Chondrocyte (in vitro differentiated cells): ENCODE measurements at regions not wholly inside any gene's neighbourhood (a gene's known extent, or its start where the extent isn't known, plus 50 kb on each side); places are given as distances from the start of the nearest gene placed in this dataset.

Source experiments
- DNase-seq: peaks from one replicate; pipeline ENCODE4 v3.0.0; 2021; ENCODE audit warnings: mixed read lengths, low spot score
- H3K27ac Mint-ChIP-seq: one replicate; pipeline ENCODE4 v1.8.0; 2021; ENCODE audit warnings: mild to moderate bottlenecking, moderate library complexity, mixed read lengths; ENCODE audit not compliant: unreplicated experiment
- H3K27me3 Mint-ChIP-seq: 2 replicates; pipeline ENCODE4 v1.8.0; 2021; ENCODE audit warnings: low read depth, mixed read lengths
- H3K36me3 Mint-ChIP-seq: 2 replicates; pipeline ENCODE4 v1.8.0; 2021; ENCODE audit warnings: low read depth, mixed read lengths
- H3K4me1 Mint-ChIP-seq: 2 replicates; pipeline ENCODE4 v1.8.0; 2021; ENCODE audit warnings: low read depth, mild to moderate bottlenecking, mixed read lengths
- H3K4me3 Mint-ChIP-seq: one replicate; pipeline ENCODE4 v1.8.0; 2021; ENCODE audit warnings: mild to moderate bottlenecking, moderate library complexity, mixed read lengths; ENCODE audit not compliant: unreplicated experiment
- H3K9me3 Mint-ChIP-seq: 2 replicates; pipeline ENCODE4 v1.8.0; 2021; ENCODE audit warnings: low read depth, mixed read lengths
- TF ChIP-seq, protein P1 (sequence below): fragments of 200-600 bp; sonication (generic); IDR thresholded peaks from 2 replicates; pipeline ENCODE4 v1.5.0; 2021; ENCODE audit warnings: antibody characterized with exemption, mild to moderate bottlenecking, moderate library complexity

DNA sequence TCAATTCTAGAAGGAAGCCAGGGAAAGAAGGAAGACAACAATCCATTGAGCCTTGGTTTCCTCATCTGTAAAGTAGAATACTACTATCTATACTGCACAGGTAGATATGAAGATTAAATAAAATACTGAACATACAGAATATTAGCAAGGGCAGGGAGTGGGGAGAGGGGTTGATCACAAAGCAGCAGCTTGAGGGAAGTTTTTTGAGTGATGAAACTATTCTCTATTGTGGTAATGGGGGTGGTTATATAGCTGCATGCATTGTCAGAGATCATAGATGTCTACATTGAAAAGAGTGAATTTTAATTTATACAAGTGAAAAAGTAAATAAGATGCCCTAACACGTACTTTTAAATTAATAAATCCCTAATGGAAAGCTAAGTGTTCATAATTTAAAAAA, 242.6 kb upstream of the LRTM1 start:
- Mint-ChIP-seq H3K27me3 (no peaks in the 10 kb centered on the region), H3K36me3 (no peaks in the 10 kb centered on the region), H3K27ac (peak overlapping the region; percentile 61), H3K4me1 (peaks cover 23% of the 10 kb centered on the region), H3K9me3 (peaks cover 6% of the 10 kb centered on the region), H3K4me3 (no peak overlapping the region)
- TF ChIP-seq, protein P1, sequence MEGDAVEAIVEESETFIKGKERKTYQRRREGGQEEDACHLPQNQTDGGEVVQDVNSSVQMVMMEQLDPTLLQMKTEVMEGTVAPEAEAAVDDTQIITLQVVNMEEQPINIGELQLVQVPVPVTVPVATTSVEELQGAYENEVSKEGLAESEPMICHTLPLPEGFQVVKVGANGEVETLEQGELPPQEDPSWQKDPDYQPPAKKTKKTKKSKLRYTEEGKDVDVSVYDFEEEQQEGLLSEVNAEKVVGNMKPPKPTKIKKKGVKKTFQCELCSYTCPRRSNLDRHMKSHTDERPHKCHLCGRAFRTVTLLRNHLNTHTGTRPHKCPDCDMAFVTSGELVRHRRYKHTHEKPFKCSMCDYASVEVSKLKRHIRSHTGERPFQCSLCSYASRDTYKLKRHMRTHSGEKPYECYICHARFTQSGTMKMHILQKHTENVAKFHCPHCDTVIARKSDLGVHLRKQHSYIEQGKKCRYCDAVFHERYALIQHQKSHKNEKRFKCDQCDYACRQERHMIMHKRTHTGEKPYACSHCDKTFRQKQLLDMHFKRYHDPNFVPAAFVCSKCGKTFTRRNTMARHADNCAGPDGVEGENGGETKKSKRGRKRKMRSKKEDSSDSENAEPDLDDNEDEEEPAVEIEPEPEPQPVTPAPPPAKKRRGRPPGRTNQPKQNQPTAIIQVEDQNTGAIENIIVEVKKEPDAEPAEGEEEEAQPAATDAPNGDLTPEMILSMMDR: no peak
- DNase-seq: no peak

GRCh38 chr3:55169608-55170072, 241.8 kb upstream of the LRTM1 start:
- no peak for DNase-seq

DNA sequence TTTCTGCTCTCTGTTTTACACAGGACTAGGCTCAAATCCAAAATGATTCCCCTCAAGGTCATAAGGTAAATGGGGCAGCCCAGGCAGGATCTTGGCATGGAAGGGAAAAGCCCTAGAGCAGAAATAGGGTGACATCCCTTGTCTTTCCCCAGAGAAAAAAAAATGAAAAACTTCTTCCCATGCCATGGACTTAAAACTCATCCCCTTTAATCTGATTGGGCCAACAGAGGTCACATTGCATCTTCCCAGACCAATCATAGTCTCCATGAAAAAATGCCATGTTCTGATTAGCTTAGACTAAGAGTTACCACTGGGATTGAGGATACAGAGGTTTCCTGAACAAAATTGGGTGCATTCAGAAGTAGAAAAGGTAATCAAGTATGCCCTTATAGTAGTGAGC, 241.3 kb upstream of the LRTM1 start:
- Mint-ChIP-seq H3K4me1 (peaks cover 23% of the 10 kb centered on the region), H3K27me3 (no peaks in the 10 kb centered on the region), H3K27ac (no peak overlapping the region), H3K4me3 (no peak overlapping the region), H3K36me3 (no peaks in the 10 kb centered on the region), H3K9me3 (peaks cover 6% of the 10 kb centered on the region)
- no peak for DNase-seq
- TF ChIP-seq, protein P1: no peak

More at GRCh38 chr3:55169608-55170072, 241.8 kb upstream of the LRTM1 start:
- no peak overlapping the region for H3K27ac Mint-ChIP-seq
- peaks cover 23% of the 10 kb centered on the region for H3K4me1 Mint-ChIP-seq
- H3K36me3 Mint-ChIP-seq: no peaks in the 10 kb centered on the region
- TF ChIP-seq, protein P1: no peak
- H3K4me3 Mint-ChIP-seq: no peak overlapping the region
- no peaks in the 10 kb centered on the region for H3K27me3 Mint-ChIP-seq
- H3K9me3 Mint-ChIP-seq: peaks cover 6% of the 10 kb centered on the region

DNA sequence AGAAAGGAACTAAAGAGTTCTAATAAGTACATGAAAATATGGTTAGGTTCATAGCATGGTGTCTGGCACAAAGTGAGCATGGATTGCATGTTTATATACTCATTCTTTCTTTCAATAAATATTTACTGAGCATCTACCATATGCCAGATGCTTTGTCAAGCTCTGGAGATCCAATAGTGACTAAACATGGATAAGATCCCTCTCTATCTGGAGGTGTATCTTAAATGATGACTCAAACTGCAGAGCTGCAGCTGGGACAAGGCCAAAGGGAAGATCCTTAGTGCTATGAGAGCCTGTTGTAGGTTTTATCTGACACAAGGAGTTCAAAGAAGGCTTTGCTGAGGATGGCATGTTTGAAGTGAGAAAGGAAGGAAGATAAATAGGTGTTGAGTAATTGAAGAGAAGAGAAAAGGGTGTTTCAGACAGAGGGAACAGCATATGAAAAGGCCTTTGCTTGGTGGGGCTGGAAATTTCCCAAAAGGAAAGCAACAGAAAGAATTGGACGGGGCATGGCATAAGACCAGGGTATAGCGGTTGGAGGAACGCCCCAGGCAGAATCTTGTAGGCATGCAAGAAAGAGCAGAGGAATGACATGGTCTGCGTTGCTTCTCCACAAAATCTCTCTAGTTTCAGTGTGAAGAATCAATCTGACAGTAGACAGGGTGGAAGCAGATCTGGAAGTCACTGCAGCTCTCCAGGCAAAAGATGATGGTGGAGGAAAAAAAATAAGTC, 239.9 kb upstream of the LRTM1 start:
- H3K4me3 Mint-ChIP-seq: no peak overlapping the region
- H3K27me3 Mint-ChIP-seq: no peaks in the 10 kb centered on the region
- DNase-seq: no peak
- TF ChIP-seq, protein P1: no peak
- no peak overlapping the region for H3K27ac Mint-ChIP-seq
- H3K36me3 Mint-ChIP-seq: no peaks in the 10 kb centered on the region
- peaks cover 4% of the 10 kb centered on the region for H3K9me3 Mint-ChIP-seq
- peaks cover 30% of the 10 kb centered on the region for H3K4me1 Mint-ChIP-seq

DNA sequence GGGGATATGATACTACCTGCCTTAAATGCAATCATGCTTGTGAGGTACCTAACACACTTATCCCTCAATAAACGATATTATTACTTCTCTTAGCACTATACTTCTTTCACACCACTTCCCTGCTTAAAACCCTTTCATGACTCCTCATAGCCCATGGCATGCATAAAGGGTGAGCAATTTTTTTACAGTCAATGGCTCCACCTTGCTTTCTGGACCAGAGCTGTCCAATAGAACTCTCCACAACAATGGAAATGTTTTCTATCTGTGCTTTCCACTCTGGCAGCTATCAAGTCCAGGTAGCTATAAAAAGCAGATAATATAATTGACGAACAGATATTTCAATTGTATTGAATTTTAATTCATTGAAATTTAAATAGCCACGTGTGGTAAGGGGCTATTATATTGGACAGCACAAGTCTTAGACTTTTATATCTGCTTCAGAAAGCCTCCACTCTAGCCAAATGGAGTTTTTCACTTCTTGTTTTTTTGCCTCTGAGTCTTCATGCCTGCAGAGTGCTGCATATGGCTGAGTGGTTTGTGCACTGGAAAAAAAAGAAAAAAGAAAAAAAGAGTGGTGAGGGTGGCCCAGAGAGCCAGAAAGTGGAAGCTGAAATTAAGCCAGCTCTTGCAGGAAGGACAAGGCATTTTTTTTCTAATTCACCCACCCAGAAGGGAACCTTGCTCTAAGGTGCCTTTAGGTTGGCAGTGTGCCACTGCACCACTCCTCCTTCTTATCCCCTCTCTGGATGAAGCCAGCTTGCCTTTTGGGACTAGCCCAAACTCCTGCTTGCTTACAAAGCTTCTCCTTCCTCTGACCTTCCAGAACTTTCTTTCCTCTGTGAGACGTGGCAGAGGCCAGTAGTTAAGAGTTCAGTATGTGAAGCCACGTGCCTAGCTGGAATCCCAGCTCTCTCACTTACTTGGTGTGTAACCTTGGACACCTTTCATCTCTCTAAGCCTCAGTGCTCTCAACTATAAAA, 239.0 kb upstream of the LRTM1 start:
- no peaks in the 10 kb centered on the region for H3K36me3 Mint-ChIP-seq
- H3K4me1 Mint-ChIP-seq: peaks cover 38% of the 10 kb centered on the region
- no peak overlapping the region for H3K27ac Mint-ChIP-seq
- H3K9me3 Mint-ChIP-seq: no peaks in the 10 kb centered on the region
- no peak for DNase-seq
- TF ChIP-seq, protein P1: peak; percentile 49
- no peak overlapping the region for H3K4me3 Mint-ChIP-seq
- H3K27me3 Mint-ChIP-seq: no peaks in the 10 kb centered on the region
